Stimulated activated naive B cell treated with anti-CD40 and anti-IgM and Interleukin-4, amounts not matched to agents 10 μg/mL and 1 μg/mL and 100 μg/mL, for 72 hours (primary cell): ENCODE measurements at regions not wholly inside any gene's neighbourhood (a gene's known extent, or its start where the extent isn't known, plus 50 kb on each side); places are given as distances from the start of the nearest gene placed in this dataset.
A peak's percentile ranks its signal among the peaks of the same experiment; 100 is the strongest.
"Not testable (repeated sequence)": the region's sequence is repeated elsewhere in the genome, so short reads cannot be mapped to it uniquely, and the experiment has no call there.

ENCODE experiments used
- ATAC-seq, 2 donors: fragments of 150-1000 bp; cut with Tn5 transposase; replicated peaks; 2 replicates each; pipeline ENCODE4 v1.10.0; 2021; ENCODE audit warnings: moderate library complexity in 1 of 2
- DNase-seq: peaks from one replicate; pipeline ENCODE4 v3.0.0; 2021
- H3K27ac Mint-ChIP-seq: one replicate; pipeline ENCODE4 v1.8.0; 2022; ENCODE audit warnings: mild to moderate bottlenecking, mixed read lengths
- H3K27me3 Mint-ChIP-seq, 2 donors: one replicate each; pipeline ENCODE4 v1.8.0; 2022; ENCODE audit warnings: mixed read lengths in 2 of 2
- H3K36me3 Mint-ChIP-seq, 2 donors: one replicate each; pipeline ENCODE4 v1.8.0; 2022; ENCODE audit warnings: mixed read lengths in 2 of 2, mild to moderate bottlenecking in 1 of 2
- H3K4me1 Mint-ChIP-seq, 2 donors: one replicate each; pipeline ENCODE4 v1.8.0; 2022; ENCODE audit warnings: mixed read lengths in 2 of 2, mild to moderate bottlenecking in 1 of 2
- H3K4me3 Mint-ChIP-seq, 2 donors: one replicate each; pipeline ENCODE4 v1.8.0; 2022; ENCODE audit warnings: mild to moderate bottlenecking in 2 of 2, mixed read lengths in 2 of 2, moderate library complexity in 1 of 2
- H3K9me3 Mint-ChIP-seq, 2 donors: one replicate each; pipeline ENCODE4 v1.8.0; 2022; ENCODE audit warnings: mixed read lengths in 2 of 2, mild to moderate bottlenecking in 1 of 2

DNA sequence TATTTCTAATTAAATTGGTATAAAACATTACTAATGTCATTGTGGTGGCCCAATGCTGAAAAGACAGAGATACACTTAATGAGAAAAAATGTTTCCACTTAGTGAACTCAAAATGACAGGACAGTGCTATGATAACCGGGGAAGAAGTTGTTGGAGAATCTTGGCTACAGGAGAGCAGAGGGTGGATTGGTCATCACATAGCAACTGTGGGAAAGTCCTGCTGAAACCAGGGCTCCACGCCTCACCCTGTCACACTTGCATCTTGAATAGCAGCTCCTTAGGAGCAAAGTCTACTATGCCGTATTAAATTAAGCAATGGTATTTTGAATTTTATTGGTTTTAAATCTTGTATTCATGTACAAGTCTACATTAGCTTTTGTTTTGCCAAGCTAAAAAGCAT is 225.5 kb downstream of the KLF6 start:
- peaks cover 4 to 7% of the 10 kb centered on the region in 2 donors for H3K27me3 Mint-ChIP-seq
- DNase-seq (no peak), ATAC-seq (no peak)
- H3K36me3 Mint-ChIP-seq: peaks cover 0 to 1% of the 10 kb centered on the region in 2 donors
- no peak overlapping the region for H3K4me3 Mint-ChIP-seq
- H3K9me3 Mint-ChIP-seq: peaks cover 0 to 1% of the 10 kb centered on the region in 2 donors
- peaks cover 4 to 5% of the 10 kb centered on the region in 2 donors for H3K4me1 Mint-ChIP-seq
- H3K27ac Mint-ChIP-seq: no peak overlapping the region

DNA sequence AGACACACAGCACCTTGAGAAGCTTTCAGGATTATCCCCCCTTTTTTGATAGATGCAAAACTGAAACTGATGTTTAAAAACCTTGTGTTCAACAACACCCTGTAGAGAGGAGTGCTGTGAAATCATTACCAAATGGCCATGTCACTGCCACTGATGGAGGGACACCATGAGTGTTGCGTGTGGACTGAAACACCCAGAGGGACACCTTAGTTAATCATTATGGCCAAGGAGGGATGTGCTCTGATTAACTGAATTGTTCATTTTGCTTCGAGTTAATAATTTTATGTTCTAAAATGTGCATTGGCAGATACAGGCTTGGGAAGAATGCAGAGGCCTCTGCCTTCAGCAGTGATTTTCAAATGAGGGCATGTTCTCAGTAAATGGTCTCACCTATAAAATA is 226.0 kb downstream of the KLF6 start:
- H3K27me3 Mint-ChIP-seq: peaks cover 4 to 7% of the 10 kb centered on the region in 2 donors
- H3K9me3 Mint-ChIP-seq: peaks cover 0 to 1% of the 10 kb centered on the region in 2 donors
- no peak overlapping the region for H3K4me3 Mint-ChIP-seq
- peaks cover 0 to 1% of the 10 kb centered on the region in 2 donors for H3K36me3 Mint-ChIP-seq
- peaks cover 8 to 10% of the 10 kb centered on the region in 2 donors for H3K4me1 Mint-ChIP-seq
- DNase-seq: no peak
- no peak overlapping the region for H3K27ac Mint-ChIP-seq
- no peak for ATAC-seq

- peaks cover 7 to 17% of the 10 kb centered on the region in 2 donors for H3K4me1 Mint-ChIP-seq
- not testable (repeated sequence) for H3K9me3 Mint-ChIP-seq, ATAC-seq, H3K27me3 Mint-ChIP-seq, H3K27ac Mint-ChIP-seq, DNase-seq, H3K36me3 Mint-ChIP-seq
- H3K4me3 Mint-ChIP-seq: peak overlapping the region; percentile 65 to 81
Observed at GRCh38 chr10:3556191-3557017, 228.6 kb downstream of the KLF6 start.

DNA sequence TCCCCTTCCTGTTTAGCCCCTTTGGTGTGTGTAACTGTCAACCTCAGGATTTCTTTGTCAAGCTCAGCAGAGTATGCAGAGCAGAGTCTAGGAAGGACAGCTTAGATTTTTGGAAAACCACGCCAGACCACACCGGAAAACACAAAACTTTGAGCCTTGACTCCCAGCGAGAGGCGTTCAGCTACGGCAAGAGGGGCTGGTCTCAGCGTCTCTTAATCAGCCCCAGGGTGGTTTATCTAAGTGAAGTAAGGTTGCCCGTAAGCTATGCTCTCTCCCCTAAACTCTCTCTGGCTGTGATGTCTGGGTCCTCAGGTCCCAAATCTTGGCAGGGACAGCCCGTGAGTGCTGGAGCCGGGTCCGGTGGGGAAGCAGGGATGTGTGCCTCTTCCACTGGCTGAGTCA is 230.9 kb downstream of the KLF6 start:
- H3K36me3 Mint-ChIP-seq: peaks cover 0 to 1% of the 10 kb centered on the region in 2 donors
- H3K4me3 Mint-ChIP-seq: peak overlapping the region; percentile 3 to 61
- DNase-seq (no peak), ATAC-seq (no peak)
- peaks cover 4 to 7% of the 10 kb centered on the region in 2 donors for H3K27me3 Mint-ChIP-seq
- H3K4me1 Mint-ChIP-seq: peaks cover 9 to 29% of the 10 kb centered on the region in 2 donors
- no peak overlapping the region for H3K27ac Mint-ChIP-seq
- peaks cover 0 to 1% of the 10 kb centered on the region in 2 donors for H3K9me3 Mint-ChIP-seq

DNA sequence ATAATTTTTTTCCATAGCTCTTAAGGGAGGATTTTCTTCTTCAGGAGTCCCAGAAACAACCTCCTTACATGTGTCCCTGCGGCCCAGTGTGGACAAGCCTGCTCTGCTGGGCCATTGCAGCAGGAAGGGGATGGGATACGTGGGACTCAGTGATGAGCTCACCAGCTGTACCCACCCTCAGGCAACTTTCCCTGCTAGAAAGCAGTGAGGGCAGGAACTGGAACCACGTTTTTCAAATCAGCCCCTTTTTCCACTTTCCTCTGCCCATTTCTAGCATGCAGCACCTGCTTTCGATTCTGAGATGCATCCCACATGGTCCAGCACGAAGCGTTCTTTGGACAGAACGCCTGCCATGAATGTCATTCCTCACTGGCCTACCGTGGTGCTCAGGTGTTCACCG is 232.7 kb downstream of the KLF6 start:
- no peak overlapping the region for H3K27ac Mint-ChIP-seq

GRCh38 chr10:3551761-3552160 is 233.2 kb downstream of the KLF6 start:
- no peak for DNase-seq
- Mint-ChIP-seq H3K4me1 (peaks cover 14 to 37% of the 10 kb centered on the region in 2 donors), H3K27me3 (peaks cover 0 to 4% of the 10 kb centered on the region in 2 donors), H3K4me3 (no peak overlapping the region), H3K36me3 (peaks cover 0 to 1% of the 10 kb centered on the region in 2 donors), H3K9me3 (peaks cover 0 to 1% of the 10 kb centered on the region in 2 donors), H3K27ac (no peak overlapping the region)
- ATAC-seq: no peak

More for the DNA sequence above, 232.7 kb downstream of the KLF6 start:
- no peak for ATAC-seq
- H3K36me3 Mint-ChIP-seq: peaks cover 0 to 1% of the 10 kb centered on the region in 2 donors
- H3K9me3 Mint-ChIP-seq: peaks cover 0 to 1% of the 10 kb centered on the region in 2 donors
- peaks cover 14 to 37% of the 10 kb centered on the region in 2 donors for H3K4me1 Mint-ChIP-seq
- H3K4me3 Mint-ChIP-seq: no peak overlapping the region
- no peak for DNase-seq
- peaks cover 0 to 4% of the 10 kb centered on the region in 2 donors for H3K27me3 Mint-ChIP-seq

GRCh38 chr10:3549118-3549517 is 235.9 kb downstream of the KLF6 start:
- DNase-seq: no peak
- Mint-ChIP-seq H3K27me3 (peaks cover 0 to 3% of the 10 kb centered on the region in 2 donors), H3K36me3 (no peaks in the 10 kb centered on the region), H3K4me3 (no peak overlapping the region), H3K9me3 (peaks cover 0 to 4% of the 10 kb centered on the region in 2 donors), H3K27ac (no peak overlapping the region), H3K4me1 (peaks cover 8 to 28% of the 10 kb centered on the region in 2 donors)
- ATAC-seq: no peak

DNA sequence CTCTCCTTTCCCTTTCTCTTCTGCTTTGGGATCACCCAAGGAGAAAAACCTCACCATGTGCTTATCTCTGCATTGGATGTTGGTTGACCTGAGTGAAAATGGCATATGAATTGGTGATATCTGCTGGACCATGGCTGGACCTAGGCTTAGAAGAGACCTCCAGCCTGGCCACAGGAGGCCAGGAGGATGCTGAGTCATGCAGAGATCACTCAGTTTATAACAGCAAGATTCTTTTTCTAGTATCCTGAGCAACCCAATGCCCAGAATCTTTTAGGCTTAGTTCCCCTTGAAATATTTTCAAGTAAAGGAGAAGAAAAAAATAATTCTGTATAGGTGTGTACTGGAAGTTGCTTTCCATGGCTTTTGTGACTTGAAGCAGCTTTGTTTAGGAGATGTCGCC is 236.3 kb downstream of the KLF6 start:
- Mint-ChIP-seq H3K4me3 (no peak overlapping the region), H3K27ac (no peak overlapping the region), H3K4me1 (peaks cover 7 to 26% of the 10 kb centered on the region in 2 donors), H3K27me3 (peaks cover 0 to 4% of the 10 kb centered on the region in 2 donors), H3K9me3 (peaks cover 0 to 4% of the 10 kb centered on the region in 2 donors), H3K36me3 (no peaks in the 10 kb centered on the region)
- no peak for DNase-seq
- ATAC-seq: no peak

DNA sequence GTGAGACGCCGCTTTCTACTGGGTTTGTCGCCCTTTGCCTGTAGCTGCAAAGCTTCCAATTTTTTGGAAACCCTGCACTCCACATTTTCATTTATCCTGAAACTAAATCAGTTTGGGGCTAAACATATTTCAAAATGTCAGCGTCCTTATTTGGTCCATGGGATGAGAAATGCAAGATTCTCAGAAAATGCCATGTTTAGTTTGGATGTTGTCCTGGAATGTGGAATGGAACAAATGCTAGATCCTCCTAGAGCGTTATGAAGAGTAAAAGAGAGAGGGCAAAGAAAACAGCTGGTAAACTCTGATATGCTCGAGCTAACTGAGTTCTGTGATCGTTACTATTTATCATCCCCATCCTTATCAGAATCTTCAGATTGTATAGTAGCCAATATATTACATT is 236.9 kb downstream of the KLF6 start:
- Mint-ChIP-seq H3K4me1 (peaks cover 7 to 26% of the 10 kb centered on the region in 2 donors), H3K4me3 (no peak overlapping the region), H3K9me3 (peaks cover 0 to 4% of the 10 kb centered on the region in 2 donors), H3K27ac (no peak overlapping the region), H3K27me3 (peaks cover 0 to 4% of the 10 kb centered on the region in 2 donors), H3K36me3 (no peaks in the 10 kb centered on the region)
- DNase-seq: no peak
- ATAC-seq: no peak

DNA sequence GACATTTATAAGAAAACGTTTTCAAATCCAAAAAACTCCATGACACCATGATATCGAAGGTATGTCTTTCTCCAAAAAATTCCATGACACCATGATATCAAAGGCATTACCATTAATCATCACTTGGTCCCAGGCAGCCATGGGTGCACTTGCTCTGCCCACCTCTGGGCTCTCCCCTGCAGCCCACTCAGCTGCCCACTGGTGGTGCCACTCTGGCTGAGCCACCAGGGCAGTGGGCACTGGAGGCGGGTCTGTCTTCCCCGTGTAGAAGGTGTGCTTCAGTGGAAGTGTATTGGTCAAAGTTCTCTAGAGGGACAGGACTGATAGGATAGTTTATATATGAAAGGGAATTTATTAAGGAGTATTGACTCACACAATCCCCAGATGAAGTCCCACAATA is 240.4 kb downstream of the KLF6 start:
- H3K9me3 Mint-ChIP-seq: peaks cover 0 to 4% of the 10 kb centered on the region in 2 donors
- H3K4me1 Mint-ChIP-seq: peaks cover 7 to 12% of the 10 kb centered on the region in 2 donors
- H3K4me3 Mint-ChIP-seq: no peak overlapping the region
- ATAC-seq (no peak), DNase-seq (no peak)
- no peaks in the 10 kb centered on the region for H3K36me3 Mint-ChIP-seq
- H3K27ac Mint-ChIP-seq: no peak overlapping the region
- H3K27me3 Mint-ChIP-seq: peaks cover 0 to 4% of the 10 kb centered on the region in 2 donors

GRCh38 chr10:3542185-3542611 is 242.8 kb downstream of the KLF6 start:
- DNase-seq (no peak), ATAC-seq (no peak)
- Mint-ChIP-seq H3K36me3 (no peaks in the 10 kb centered on the region), H3K9me3 (peaks cover 0 to 4% of the 10 kb centered on the region in 2 donors), H3K4me1 (no peaks in the 10 kb centered on the region), H3K27ac (no peak overlapping the region), H3K27me3 (peaks cover 0 to 4% of the 10 kb centered on the region in 2 donors), H3K4me3 (no peak overlapping the region)

DNA sequence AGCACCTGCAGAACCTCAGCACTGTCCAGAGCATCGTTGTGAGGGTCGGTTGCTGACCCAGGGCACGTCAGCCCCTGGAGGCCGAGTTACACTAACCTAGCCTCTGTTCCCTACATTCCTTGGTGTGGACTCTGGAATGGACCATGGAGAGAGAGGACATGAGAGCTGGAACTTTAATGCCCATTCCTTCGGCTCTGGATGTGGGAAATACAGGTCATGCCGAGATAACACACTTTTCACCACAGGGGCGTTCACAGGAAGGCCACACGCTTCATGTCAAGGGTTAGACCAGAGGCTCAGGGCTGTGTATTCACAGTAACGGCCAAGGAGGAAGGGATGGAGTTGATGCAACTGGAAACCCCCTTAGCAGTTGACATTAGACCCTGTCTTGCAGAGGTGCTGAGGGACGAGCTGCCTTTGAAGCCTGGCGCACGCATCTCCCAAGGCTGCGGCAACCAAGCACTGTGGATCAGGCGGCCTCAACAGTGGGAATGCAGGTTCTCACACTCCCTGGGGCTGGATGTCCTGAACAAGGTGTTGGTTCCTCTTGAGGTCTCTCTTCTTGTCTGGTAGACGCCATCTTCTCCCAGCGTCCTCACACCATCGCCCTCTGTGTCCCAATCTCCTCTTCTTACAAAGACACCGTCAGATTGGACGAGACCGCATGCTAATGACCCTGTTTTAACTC is 245.2 kb downstream of the KLF6 start:
- ATAC-seq: no peak
- Mint-ChIP-seq H3K27me3 (peaks cover 0 to 4% of the 10 kb centered on the region in 2 donors), H3K4me3 (no peak overlapping the region), H3K27ac (no peak overlapping the region), H3K4me1 (no peaks in the 10 kb centered on the region), H3K9me3 (no peaks in the 10 kb centered on the region), H3K36me3 (no peaks in the 10 kb centered on the region)
- DNase-seq: no peak

DNA sequence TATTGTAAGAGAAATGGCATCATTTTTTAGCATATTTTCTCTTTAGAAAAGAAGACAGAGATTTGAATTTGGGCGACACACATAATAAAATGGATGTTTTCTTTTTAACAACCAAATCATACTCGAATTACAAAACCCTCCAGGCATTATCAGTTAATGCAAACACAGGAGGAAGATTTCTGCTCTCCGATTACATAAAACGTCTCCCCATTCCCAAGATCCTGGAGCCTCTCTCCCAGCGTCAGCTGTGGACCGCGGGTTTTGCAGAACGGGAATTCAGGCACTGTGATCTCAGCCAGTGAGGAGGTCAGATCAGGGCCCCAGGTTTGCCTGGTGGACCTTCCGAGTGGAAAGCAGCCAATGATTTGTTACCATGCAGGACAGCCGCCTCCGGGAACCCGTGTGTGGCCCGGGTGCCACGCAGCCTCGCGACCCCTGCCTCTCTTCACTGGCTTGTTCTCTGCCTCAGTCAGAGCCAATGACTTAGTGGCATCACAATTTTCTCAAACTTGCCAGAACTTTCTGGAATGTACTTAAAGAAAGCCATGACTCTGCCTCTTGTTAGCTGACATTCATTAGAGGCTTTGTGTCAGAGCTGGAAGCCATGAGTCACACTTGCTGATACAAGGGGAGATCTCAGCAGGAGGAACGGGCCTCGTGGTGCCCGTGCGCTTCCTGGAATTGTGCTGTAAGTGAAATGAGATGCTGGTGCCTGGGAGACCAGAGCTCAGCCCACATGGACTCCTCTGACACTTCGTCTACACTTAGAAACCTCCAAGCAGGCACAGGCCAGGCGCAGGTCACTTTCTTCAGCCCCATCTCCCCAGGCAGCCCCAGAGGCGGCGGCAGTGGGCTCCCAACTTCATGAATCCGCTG is 246.1 kb downstream of the KLF6 start:
- H3K36me3 Mint-ChIP-seq: no peaks in the 10 kb centered on the region
- no peak overlapping the region for H3K4me3 Mint-ChIP-seq
- DNase-seq (no peak), ATAC-seq (no peak)
- H3K9me3 Mint-ChIP-seq: no peaks in the 10 kb centered on the region
- H3K27me3 Mint-ChIP-seq: no peaks in the 10 kb centered on the region
- no peaks in the 10 kb centered on the region for H3K4me1 Mint-ChIP-seq
- no peak overlapping the region for H3K27ac Mint-ChIP-seq

- Mint-ChIP-seq H3K4me3 (no peak overlapping the region), H3K36me3 (no peaks in the 10 kb centered on the region), H3K27me3 (no peaks in the 10 kb centered on the region), H3K27ac (no peak overlapping the region), H3K9me3 (no peaks in the 10 kb centered on the region), H3K4me1 (no peaks in the 10 kb centered on the region)
- no peak for DNase-seq
- ATAC-seq: no peak
Observed at GRCh38 chr10:3538291-3538655, 246.7 kb downstream of the KLF6 start.
